ENCODE measurements at regions not wholly inside any gene's neighbourhood (a gene's known extent, or its start where the extent isn't known, plus 50 kb on each side); places are given as distances from the start of the nearest gene placed in this dataset.

DNA sequence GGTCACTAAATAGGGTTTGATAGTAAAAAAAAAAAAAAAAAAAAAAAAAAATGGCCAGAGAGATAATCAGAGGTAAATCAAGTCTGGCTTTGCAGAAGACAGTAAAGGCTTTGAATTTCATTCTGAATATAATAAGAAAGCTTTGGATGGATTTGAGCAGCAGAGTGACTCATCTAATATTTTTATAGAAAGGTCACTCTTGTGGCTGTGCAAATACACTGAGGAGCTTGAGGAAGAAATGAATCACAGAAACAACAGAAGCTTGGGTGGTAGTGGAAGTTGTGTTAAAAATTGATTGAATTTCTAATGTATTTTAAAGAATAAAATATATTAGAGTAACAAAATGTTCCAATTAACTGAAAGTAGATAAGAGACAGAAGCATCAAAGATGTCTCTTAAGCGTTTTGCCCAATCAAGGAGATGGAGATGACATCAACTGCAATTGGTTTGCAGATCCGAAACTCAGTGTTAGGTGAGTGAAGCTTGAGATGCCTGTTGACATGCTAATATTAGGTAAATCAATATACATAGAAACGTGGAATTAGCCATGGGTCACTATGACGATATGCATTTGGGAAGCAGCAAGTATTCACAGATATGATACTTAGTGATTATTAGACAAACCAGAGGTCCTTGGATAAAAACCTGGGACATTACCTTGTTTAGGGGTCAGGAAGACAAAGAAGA lies 280.5 kb downstream of the GPM6A start:
- peak; percentile 77 for DNase-seq (ENCODE audit: low read depth)
- TF ChIP-seq, protein P1, sequence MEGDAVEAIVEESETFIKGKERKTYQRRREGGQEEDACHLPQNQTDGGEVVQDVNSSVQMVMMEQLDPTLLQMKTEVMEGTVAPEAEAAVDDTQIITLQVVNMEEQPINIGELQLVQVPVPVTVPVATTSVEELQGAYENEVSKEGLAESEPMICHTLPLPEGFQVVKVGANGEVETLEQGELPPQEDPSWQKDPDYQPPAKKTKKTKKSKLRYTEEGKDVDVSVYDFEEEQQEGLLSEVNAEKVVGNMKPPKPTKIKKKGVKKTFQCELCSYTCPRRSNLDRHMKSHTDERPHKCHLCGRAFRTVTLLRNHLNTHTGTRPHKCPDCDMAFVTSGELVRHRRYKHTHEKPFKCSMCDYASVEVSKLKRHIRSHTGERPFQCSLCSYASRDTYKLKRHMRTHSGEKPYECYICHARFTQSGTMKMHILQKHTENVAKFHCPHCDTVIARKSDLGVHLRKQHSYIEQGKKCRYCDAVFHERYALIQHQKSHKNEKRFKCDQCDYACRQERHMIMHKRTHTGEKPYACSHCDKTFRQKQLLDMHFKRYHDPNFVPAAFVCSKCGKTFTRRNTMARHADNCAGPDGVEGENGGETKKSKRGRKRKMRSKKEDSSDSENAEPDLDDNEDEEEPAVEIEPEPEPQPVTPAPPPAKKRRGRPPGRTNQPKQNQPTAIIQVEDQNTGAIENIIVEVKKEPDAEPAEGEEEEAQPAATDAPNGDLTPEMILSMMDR (conservative IDR thresholded peaks at IDR 0.05; ENCODE audit: control insufficient read depth, insufficient read depth, low read depth, low read length): no peak
- H3K4me3 ChIP-seq (ENCODE audit: control insufficient read depth, low read depth, low read length): no peak overlapping the region

DNA sequence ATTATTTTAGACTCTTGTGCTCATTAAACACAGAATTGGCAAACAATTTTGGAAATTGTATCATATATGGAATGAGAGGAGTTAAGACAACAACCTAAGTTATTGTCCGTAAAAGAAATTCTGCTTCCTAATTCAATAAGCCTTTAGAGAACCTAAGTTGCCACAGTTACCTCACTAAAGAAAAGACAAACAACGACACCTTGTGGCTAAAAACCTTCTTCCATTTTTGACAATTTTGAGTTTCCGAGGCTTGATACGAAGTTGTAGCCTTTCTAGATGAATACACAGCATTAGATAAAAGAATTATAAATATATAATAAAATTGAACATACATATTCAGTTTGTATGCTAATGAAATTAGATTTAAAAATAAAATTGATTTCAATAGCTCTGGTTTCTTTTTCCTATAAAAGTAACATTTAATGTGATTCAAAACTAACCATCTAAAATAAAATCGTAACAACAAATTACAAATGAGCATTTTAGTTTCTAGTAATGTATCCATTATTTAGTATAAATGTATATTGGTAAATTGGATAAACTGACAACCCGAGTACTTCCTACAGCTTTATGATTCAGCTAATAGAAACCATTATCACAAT lies 275.1 kb downstream of the GPM6A start:
- H3K4me3 ChIP-seq (ENCODE audit: control insufficient read depth, low read depth, low read length): no peak overlapping the region
- peak; percentile 80 for DNase-seq (ENCODE audit: low read depth)
- TF ChIP-seq, protein P1 (conservative IDR thresholded peaks at IDR 0.05; ENCODE audit: control insufficient read depth, insufficient read depth, low read depth, low read length): peak; percentile 59

DNA sequence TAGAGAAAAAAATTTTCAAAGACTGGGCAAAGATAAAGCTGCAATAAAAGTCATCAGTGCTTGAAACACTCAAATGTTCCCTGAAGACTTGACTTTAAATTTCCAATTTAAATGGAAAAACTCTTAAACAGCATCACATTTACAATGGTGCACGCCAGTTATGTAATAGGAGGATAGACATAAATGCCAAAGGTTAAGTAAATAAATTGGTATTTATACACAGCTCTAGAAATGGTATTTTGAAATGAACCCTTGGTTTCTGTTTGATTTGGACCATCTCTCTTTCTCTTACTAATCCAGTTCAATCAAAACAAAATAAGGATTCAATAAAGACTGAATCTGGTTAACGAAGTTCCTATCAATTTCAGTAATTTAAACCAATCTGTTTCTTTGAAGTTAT lies 272.6 kb downstream of the GPM6A start:
- no peak for DNase-seq (ENCODE audit: low read depth)
- TF ChIP-seq, protein P1 (conservative IDR thresholded peaks at IDR 0.05; ENCODE audit: control insufficient read depth, insufficient read depth, low read depth, low read length): no peak
- H3K4me3 ChIP-seq (ENCODE audit: control insufficient read depth, low read depth, low read length): no peak overlapping the region

DNA sequence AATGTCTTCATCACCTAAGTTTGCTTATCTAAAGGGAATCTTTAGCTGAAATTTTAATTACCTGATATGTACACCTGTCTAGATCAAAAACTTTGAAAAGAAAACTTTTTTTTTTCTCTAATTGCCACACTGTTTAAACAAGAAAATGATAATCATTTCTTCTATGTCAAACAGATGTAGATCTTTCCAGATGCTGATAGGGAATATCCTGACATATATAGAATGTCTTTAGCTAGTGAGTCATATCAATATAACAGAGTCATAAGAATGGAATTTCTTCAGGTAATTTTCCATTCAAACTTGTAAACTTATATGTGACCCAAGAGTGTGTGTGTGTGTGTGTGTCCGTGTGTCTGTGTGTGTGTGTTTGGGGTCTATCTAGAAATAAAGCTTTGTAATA lies 271.9 kb downstream of the GPM6A start:
- no peak for DNase-seq (ENCODE audit: low read depth)

DNA sequence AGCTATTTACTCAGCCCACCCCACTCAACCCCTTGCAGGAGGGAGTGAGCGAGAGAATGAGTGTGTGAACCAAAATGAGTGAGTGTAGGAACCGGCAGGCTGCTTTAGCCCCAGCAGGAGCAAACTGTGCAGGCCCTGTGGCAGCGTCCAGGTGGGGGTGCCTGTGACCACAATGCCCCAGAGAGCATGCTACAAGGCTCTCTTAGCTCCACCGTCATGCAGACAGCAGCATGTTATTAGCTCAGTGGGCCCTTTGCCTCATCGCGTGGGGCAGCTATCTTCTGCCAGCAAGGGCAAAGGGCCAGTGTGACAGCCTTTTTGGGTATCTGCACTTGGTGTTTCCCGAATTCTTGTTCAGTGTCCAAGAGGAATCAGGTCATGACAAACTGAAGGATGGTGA lies 271.3 kb downstream of the GPM6A start:
- no peak for DNase-seq (ENCODE audit: low read depth)
- TF ChIP-seq, protein P1 (conservative IDR thresholded peaks at IDR 0.05; ENCODE audit: control insufficient read depth, insufficient read depth, low read depth, low read length): no peak
- no peak overlapping the region for H3K4me3 ChIP-seq (ENCODE audit: control insufficient read depth, low read depth, low read length)

More for the DNA sequence above, 271.9 kb downstream of the GPM6A start:
- TF ChIP-seq, protein P1 (conservative IDR thresholded peaks at IDR 0.05; ENCODE audit: control insufficient read depth, insufficient read depth, low read depth, low read length): no peak
- no peak overlapping the region for H3K4me3 ChIP-seq (ENCODE audit: control insufficient read depth, low read depth, low read length)

DNA sequence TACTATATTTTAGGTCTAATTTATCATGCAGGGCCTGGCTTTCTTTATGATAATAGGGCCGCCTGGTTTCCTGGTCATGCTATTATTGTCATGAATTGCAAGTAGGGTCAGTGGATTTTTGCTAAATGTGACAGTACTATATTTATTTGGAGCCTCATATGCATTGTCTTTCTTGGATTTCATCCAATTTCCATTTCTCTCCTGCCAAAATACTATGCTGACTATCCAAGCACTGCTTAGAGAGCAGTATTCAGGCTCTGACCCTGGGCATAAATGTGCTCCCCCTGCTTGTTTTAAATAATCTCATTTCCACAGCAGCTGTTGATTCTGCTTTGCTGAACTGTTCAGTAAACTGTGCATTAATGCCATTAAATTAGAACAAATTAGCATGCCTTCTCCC lies 269.3 kb downstream of the GPM6A start:
- TF ChIP-seq, protein P1 (conservative IDR thresholded peaks at IDR 0.05; ENCODE audit: control insufficient read depth, insufficient read depth, low read depth, low read length): no peak
- no peak overlapping the region for H3K4me3 ChIP-seq (ENCODE audit: control insufficient read depth, low read depth, low read length)
- DNase-seq (ENCODE audit: low read depth): no peak

Measured in fibroblast of mammary gland (primary cell).